NCI-H345 (cell line): ENCODE measurements at regions not wholly inside any gene's neighbourhood (a gene's known extent, or its start where the extent isn't known, plus 50 kb on each side); places are given as distances from the start of the nearest gene placed in this dataset.
"Not testable (repeated sequence)": the region's sequence is repeated elsewhere in the genome, so short reads cannot be mapped to it uniquely, and the experiment has no call there.

Experiments used
- DNase-seq: peaks from one replicate; lab custom pipeline; 2025; lab: John Stamatoyannopoulos, UW

DNA sequence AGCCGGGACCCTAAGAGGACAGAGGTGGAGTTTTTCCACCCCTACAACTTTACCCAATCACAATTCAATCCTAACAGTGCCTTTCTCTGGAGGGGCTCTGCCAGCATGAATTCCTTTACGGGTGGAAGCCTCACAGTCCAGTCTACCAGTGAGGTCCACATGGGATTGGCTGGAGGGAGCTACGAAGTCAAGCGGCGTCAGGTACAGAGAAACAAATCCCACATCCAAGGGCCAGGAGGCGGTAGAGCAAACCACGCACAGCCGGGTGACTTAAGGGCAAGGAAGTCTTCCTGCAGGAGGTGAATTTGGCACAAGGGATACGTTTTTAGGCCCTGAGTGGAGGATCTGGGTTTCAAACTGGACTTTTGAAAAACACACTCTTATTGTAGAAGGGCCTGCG is 199.6 kb downstream of the UQCRFS1 start:
- no peak for DNase-seq

DNA sequence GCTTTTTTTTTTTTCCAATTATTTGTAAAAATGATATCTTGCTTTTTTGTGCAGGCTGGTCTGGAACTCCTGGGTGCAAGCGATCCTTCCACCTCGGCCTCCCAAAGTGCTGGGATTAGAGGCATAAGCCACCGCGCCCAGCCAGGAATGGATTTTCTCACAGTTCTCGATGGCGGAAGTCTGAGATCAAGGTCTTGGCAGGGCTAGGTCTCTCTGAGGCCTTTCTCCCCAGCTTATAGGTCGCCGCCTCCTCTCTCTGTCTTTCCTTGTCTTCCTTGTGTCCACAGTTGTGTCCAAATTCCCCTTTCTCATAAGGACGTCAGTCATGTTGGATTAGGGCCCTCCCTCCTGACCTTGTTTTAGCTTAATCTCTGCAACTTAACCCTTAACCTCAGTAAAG is 200.5 kb downstream of the UQCRFS1 start:
- DNase-seq: no peak

DNA sequence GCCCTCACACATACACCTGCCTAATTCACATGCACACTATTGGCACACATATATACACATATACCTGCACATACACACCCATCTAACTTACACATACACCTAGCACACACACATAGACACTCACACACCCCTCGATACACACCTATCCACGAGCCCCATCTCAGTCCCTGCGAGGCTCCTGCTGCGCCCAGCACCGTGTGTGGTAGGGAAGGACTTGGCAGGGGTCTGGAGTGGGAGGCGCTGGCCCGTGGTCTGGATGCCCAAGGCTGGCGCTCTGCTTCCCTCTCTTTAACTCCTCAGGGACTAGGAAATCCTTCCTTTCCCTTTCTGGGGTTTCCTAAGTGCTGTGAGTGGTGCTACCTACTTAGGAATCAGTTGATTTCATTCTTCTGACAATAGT is 202.7 kb downstream of the UQCRFS1 start:
- no peak for DNase-seq

DNA sequence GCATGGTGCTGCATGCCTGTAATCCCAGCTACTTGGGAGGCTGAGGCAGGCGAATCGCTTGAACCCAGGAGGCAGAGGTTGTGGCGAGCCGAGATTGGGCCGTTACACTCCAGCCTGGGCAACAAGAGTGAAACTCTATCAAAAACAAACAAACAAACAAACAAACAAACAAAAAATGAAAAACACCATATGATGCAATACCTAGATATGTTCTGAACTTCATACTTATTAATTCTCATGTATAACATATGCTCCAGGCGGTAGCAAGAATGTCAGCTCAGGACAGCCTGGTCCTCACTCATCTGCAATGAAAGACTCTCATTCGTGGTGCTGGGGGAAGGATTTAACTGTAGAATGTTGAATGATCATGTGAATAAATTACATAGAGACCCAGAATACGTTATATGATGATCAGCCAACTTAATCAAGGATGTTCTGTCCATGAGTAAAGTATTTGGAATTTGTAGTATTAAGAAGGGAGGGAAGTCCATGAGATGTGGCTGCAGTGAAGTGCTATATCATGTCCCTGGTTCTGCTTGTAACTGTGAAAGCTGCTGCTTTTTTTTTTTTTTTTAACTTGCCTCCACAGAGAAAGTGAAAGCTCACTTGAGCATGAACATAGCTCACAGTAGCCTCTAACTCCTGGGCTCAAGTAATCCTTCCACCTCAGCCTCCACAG is 206.8 kb downstream of the UQCRFS1 start:
- DNase-seq: no peak

DNA sequence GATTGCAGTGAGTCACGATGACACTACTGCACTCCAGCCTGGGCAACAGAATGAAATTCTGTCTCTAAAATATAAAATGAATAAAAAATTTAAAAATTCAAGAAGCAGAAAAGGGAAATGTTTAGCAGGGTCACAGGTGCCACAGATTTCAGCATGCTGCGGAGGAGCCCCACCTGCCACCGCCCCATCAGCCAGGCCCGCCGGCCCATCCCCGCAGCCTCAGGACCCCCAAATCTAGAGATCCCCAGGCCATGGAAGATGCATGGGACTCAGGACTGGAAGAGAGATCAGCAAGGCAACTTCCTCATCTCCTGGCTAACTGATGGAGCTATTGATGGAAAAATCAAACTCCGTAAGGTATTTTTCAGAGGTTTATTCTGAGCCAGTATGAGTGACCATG is 208.2 kb downstream of the UQCRFS1 start:
- DNase-seq: no peak

DNA sequence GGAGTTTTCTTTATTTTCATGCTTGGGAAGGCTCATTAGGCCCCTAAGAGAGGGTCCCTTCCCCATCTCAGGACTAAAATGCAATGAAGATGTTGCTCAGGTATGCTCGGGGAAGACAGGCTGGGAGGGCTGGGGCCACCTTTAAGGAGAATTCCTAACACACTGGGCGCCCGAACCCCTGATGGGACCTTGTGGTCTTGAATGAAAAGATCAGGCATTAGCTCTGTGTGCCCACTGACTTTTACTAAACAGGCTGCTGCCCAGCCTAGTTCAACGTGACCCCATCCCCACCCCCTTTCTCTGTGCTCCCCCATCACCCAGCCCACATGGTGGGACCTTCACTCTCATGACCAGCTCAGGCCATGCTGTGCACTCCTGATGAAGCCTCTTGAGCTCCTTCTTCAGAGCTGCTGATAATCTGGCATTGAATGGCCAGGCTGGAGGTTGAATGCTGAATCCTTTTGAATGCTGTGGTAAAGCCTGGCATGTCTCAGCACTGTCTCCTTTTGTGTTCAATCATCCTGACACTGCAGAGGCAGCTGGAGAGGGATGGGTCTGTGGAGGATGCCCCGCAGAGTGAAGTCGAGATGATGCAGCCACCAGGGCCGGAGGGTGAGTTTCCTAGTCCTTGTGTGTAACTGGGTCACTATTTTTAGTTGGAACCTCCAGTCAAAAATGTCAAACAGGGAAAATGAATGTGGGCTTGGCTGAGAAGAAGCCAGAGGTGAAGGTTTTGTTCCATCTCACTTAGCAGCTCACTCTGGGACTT is 209.1 kb downstream of the UQCRFS1 start:
- DNase-seq: no peak

DNA sequence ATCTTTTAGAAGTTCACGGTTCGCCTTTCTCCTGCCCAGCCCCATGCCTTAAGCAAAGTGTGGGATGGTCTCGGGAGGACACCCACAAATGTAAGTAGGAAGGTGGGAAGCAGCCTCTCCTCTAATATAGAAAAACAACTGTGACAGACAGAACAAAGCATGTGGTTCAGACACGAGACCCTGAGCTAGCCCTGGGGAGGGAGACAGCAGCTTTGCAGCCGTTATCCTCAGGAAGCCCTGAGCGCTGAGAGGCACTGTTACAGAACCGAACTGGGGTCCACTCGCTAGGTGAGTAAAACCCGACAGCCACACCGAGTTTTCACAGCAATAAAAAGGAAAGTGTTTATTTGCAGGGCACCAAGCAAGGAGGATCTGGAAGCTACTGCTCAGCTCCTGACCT is 210.6 kb downstream of the UQCRFS1 start:
- DNase-seq: no peak

DNA sequence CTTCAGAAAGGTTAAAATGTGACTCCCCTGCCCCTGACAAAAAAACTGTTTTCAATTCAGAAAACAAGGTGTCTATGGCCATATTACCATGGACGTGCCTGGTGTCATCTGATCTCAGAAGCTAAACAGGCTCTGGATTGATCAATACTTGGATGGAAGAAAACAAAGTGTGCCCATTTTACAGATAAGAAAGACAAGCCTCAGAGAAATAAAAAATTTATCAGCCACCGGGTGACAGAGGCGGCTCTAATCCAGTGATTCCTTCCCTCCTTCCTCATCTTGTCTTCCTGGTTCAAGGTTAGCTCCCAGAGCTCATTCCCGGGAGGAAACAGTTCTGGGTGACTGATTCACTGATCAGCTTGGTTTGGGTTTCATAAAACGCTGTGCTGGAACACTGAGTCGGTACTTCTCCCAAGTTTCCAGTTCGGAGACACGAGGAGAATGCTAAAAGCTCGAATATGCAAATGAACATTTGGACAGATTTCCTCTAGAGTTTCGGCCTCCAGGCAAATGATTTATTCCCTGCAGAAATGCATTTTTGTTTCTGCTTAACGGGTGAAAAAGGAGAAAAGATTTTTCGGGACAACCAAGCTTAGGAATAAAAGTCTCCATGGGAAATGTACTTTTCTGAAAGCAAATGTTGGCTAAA is 211.2 kb downstream of the UQCRFS1 start:
- DNase-seq: no peak

DNA sequence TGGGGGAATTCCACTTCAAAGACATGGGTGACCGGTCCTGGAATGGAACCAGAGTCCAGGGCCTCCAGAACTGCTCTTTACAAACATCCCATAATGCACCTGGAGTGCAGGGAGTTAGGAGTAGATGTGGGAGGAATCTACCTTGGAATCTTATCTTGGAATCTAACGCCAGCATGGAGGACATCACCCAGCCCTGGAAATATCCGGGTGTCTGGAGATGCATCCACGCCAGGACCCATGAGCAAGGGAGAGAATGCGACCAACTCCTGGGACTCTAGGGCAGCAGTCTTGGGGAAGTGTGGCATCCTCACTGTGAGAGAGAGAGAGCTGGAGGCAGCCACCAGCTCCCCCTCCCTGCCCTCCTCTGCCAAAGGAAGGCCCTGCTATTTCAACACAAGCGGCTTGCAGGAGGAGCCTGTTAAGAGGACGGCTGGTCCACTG is 211.8 kb downstream of the UQCRFS1 start:
- no peak for DNase-seq

DNA sequence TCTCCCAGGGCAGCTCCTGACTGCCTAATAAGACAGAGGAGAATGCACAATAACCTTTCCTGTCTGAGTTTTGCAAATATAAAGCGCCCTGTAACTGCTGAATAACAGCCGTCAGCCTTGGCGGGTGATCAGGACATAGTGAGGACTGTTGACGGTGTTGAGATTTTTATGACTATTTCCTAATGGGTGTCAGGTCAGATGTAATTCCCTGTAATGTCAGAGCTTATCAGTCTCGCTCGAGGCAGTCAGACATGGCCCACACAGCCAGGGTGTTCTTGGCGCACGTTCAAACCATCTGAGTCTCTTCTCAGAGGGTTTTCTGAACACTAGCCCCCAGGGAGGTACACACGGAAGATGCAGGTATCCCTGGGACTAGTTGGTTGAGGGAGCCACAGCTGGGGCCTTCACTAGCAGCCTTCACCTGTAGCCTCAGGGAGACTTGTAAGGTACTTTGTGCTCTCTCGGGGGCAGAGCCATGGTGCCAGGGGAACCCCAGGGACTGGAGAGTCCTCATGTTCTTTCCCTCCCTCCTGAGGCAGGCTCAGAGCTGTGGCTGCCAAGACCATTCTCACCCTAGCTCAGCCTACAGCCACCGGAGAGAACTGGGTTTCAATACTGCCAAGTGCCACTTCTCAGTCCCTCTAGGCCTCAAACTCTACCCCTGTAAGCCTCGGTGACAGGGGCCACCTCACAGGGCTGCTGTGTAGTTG is 213.1 kb downstream of the UQCRFS1 start:
- DNase-seq: no peak

DNA sequence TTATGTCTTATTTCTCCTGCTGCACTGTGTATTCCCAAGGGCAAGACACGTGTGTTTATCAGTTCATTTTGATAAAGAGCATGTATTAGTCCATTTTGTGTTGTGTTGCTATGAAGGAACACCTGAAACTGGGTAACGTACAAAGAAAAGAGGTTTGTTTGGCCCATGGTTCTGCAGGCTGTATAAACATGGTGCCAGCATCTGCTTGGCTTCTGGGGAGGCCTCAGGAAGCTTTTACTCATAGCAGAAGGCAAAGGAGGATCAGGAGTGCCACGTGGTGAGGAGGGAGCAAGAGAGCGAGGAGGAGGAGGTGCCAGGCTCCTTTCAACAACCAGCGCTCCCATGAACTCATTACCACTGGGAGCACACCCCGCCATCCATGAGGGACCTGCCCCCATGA is 214.0 kb downstream of the UQCRFS1 start:
- no peak for DNase-seq

DNA sequence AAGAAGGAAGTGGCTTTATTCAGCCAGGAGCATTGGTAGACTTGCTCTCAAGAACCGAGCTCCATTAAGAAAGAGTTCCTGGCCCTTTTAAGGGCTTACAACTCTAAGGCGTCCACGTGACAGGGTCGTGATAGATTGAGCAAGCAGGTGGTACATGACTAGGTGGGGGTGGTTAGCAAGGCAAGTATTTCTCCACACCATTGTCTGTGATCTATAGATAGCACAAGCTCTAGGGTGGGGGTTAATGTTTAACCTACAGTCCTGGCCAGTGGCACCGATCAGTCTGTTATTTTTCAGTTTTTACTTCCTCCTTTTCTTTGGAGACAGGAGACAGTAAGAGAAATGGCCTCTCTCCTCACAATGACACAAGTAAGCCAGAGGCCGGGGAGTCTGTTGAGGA is 215.1 kb downstream of the UQCRFS1 start:
- not testable (repeated sequence) for DNase-seq

DNA sequence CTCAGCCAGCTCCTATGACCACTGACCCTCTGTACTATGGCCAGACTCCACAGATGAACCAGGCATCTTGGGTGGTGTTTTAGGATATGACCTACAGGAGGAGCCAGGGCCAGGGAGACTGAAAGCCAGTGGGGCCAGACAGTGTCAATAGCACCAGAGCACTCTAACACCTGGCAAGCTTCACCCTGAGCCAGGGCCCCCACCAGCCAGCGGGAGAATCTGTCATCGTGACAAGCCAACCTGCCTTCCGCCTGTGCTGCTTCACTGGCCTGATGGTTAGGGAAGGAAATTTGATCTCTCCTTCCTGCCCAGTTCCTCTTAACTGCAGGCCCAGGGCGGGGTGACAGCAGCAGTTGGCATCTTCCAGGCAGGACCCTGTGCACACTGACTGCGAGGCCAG is 222.4 kb downstream of the UQCRFS1 start:
- no peak for DNase-seq

DNA sequence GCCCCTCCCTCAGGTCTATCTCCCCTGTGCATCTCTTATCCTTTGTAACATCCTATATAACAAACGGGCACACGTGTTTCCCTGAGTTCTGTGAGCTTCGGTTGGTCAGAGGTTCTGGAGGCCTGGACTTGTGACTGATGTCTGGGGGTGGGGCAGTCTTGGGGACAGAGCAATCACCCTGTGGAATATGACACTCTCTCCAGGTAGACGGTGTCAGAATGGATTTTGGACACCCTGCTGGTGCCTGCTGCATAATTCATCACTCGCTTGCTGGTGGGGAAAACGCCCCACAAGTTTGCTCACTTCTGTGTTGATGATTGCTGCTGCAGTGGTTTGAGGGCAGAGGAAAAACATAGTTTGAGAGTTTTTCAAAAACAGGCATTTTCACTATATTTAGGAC is 223.2 kb downstream of the UQCRFS1 start:
- no peak for DNase-seq

DNA sequence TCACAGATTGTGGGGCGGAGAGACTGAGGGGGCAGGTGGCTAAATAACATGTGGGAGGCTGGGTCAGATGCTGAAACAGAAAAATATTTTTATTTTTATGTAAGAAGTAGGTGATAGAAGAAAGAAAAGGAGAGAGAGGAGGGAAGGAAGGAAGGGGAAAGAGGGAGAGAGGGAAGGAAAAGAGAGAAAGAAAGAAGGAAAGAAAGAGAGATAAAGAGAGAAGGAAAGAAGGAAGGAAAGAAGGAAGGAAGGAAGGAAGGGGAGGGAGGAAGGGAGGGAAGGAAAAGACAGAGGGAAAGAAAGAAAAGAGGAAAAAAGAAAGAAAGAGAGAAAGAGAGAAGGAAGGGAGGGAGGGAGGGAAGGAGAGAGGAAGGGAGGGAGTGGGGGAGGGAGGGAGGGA is 224.9 kb downstream of the UQCRFS1 start:
- no peak for DNase-seq

DNA sequence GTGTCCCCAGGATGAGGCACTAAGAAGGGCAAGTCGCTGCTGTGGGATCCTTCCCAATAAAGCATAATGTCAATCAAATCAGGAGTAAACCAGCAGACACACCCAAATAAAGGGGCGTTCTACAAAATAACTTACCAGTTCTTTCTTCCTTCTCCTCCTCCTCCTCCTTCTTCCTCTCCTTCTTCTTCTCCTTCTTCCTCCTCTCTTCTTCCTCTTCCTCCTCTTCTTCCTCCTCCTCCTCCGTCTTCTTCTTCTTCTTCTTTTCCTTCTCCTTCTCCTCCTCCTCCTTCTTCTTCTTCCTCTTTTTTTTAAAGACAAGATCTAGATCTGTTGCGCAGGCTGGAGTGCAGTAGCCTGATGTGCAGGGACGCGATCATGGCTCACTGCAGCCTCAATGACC is 225.8 kb downstream of the UQCRFS1 start:
- DNase-seq: no peak

DNA sequence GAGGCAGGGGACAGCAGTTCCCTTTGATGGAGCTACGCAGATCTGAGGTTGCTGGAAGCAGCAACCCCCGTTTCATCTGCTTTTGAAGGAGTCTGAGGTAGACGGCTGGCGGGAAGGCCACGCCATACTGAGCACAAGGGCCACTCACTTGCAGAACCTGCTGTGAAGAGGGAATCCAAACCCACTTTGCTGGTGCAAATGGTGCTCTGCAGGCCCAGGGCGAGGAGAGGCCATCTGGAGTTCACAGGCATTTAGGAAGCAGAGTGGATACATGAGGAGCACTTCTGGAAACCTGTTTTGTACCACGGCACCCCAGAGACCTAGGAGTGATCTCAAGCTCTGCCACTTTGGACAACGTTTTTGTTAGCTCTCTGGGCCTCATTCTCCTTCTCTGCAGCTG is 227.8 kb downstream of the UQCRFS1 start:
- DNase-seq: peak; percentile 77

DNA sequence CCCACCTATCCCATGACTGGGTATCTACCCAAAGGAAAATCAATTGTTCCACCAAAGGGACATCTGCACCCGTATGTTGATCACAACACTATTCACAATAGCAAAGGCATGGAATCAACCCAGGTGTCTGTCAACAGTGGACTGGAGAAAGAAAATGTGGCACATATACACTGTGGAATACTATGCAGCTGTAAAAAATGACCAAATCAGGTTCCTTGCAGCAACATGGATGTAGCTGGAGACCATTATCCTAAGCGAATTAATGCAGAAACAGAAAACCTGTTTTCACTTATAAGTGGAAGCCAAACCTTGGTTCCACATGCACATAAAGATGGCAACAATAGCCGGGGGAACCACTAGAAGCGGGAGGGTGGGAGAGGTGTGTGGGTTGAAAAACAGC is 228.6 kb downstream of the UQCRFS1 start:
- DNase-seq: no peak

DNA sequence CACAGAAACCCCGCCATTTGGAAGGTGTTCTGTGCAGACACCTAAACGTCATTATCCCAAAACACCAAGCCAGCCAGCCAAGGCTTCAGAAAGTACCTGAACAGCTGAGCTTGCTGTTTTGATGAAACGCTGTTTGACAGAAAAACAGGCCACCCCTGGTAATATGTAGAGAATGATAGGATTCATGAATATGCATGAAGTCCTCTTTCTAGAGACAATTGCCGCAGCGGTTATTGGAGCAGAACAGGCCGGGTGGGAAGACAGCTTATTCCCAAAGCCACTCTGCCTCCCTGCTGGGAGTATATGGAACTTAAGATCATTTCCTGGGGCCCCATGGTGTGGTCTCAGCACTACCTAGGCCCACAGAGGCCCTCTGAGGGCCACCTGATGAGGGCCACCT is 229.5 kb downstream of the UQCRFS1 start:
- no peak for DNase-seq

DNA sequence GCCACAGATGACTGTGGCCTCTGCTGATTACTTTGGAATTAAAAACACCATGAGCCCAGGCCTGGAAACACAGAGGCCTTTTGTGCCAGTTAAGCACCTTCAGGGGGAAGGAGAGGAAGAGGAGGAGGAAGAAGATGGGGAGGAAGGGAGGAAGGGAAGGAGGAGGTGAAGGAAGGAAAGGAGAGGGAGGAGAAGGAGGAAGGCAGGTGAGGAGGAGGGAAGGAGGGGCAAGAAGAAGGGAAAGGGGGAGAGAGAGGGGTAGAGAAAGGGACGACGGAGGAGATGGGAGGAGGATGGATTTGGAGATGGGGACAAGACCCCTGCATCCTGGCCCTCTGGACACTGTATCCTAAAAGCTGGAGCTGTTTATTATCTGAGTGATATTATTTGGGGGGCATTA is 231.0 kb downstream of the UQCRFS1 start:
- no peak for DNase-seq

DNA sequence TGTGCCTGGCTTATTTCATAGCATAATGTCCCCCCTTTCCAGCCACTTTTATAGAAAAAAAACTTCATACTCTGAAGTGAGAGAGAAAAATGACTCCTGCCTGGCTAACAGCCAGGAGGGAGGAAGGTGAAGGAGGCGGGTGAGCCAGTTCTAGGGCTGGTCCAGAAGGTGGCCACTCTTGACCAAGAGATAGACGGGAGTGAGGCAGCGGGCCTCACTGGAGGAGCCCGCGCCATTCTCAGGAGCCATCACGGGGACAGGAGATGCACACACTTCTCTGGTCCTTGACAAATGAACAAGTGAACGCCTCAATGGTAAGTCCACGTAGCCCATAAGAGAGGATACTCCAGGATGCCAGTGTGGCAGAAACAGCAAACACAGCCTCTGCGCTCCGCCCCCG is 231.4 kb downstream of the UQCRFS1 start:
- no peak for DNase-seq

DNA sequence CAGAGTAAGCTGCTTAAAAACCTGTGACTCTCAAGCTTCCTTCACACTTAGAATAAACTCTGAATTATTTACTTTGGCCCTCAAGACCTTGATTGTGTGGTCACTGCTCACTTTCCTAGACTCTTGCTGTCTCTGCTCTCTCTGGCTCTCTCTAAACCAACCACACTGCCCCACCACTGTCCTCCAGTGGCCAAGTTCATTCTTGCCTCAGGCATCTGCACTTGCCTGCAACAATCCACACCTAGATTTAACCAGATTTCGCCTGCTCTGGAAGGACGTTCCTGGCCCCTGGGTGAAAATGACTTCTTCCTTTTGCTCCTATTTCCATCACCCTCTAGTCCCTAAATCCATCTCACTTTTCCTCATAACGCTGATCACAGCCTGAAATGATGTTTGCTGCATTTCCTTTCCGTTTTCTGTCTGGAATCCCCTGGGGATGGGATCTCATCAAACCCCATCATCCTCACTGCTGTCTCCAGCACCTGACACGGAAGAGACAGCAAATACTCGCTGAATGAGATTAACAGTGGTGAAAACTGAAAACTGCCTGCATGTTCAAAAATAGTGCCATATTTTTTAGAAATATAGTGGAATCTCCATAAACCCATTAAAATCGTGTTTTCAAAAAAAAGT is 232.6 kb downstream of the UQCRFS1 start:
- no peak for DNase-seq
